Ovary (tissue), 3 donors: ENCODE measurements at regions not wholly inside any gene's neighbourhood (a gene's known extent, or its start where the extent isn't known, plus 50 kb on each side); places are given as distances from the start of the nearest gene placed in this dataset.

ENCODE experiments used
- CTCF ChIP-seq, 3 donors: fragments of 450-650 bp in 2 of 3; fragments of 200-600 bp in 1 of 3; IDR thresholded peaks; one replicate each; pipeline versions ENCODE4 v1.5.1 to v1.8.0; 2016 to 2022; ENCODE audit warnings: antibody characterized with exemption in 3 of 3, mild to moderate bottlenecking in 1 of 3
- EP300 ChIP-seq: sonication (generic); formaldehyde crosslinking; IDR thresholded peaks from one replicate; pipeline ENCODE4 v1.6.1; 2017; ENCODE audit warnings: antibody characterized with exemption
- POLR2A ChIP-seq: fragments of 450-650 bp; IDR thresholded peaks from one replicate; pipeline ENCODE4 v1.6.1; 2017; ENCODE audit warnings: antibody characterized with exemption, mild to moderate bottlenecking, moderate library complexity
- donor health status: DM: no; HTN: no; CAD: no.

- TF ChIP-seq CTCF (IDR thresholded peaks at IDR 0.05) (no peak), EP300 (no peak), POLR2A (no peak)
These were observed 328.0 kb upstream of the BOD1L1 start for GRCh38 chr4:13955551-13955950.
